GM12873 (cell line): ENCODE measurements at regions not wholly inside any gene's neighbourhood (a gene's known extent, or its start where the extent isn't known, plus 50 kb on each side); places are given as distances from the start of the nearest gene placed in this dataset.

ENCODE experiments used
- CTCF ChIP-seq: IDR thresholded peaks from 2 replicates; pipeline ENCODE4 v1.5.1; 2012; ENCODE audit warnings: low read depth, mild to moderate bottlenecking, moderate library complexity, low read length, control low read depth; ENCODE audit not compliant: insufficient read depth; ENCODE audit errors: missing control alignments

GRCh38 chr7:114229246-114229645 lies 185.4 kb upstream of the FOXP2 start:
- no peak for TF ChIP-seq CTCF

- TF ChIP-seq CTCF, result no peak
Measured at GRCh38 chr7:114225784-114226183, 188.8 kb upstream of the FOXP2 start.

GRCh38 chr7:114218283-114218682 lies 196.3 kb upstream of the FOXP2 start:
- no peak for TF ChIP-seq CTCF

- peak; percentile 6 for TF ChIP-seq CTCF
Measured at GRCh38 chr7:114217026-114217806, 197.4 kb upstream of the FOXP2 start.

GRCh38 chr7:114214466-114214865 lies 200.1 kb upstream of the FOXP2 start:
- no peak for TF ChIP-seq CTCF

GRCh38 chr7:114212721-114213429 lies 201.7 kb upstream of the FOXP2 start:
- no peak for TF ChIP-seq CTCF

- peak; percentile 14 for TF ChIP-seq CTCF
Measured at GRCh38 chr7:114209968-114210367, 204.6 kb upstream of the FOXP2 start.
